ENCODE measurements at regions not wholly inside any gene's neighbourhood (a gene's known extent, or its start where the extent isn't known, plus 50 kb on each side); places are given as distances from the start of the nearest gene placed in this dataset.

DNA sequence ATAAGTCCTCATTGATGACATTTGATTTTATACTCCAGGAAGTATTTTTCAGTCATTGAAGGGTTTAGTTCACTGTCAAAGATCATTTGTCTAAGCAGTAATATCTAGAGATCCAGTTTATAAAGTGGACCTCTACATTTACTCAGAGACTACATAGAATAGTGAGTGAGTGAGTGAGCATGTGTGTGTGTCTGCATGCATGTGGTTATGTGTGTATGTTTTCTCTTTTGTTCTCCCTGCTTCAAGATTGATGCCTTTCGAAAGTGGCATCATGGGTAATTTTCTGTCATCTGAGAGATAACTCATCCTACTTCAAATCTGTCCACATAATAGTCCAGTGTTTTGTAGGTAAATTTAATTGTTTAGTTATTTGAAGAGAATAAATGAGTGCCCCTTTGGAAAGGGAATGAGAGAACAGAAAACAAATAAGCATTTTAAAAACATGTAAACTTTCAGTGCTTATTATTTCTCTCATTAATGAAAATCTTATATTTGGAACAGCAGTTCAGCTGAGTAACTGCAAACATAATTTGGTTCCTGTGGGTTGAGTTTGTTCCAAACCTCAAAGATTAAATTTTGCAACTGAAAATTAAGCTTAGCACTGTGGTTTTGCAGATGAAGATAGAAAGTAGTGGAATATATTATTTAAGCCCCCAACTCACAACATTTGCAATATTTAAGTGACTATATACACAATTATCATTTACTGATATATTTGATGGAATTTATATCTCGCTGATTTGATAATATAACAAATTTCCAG is 1295.1 kb upstream of the C9orf72 start:
- BruUV-seq (replicated peaks): no TSS peak
- intact Hi-C loops (cut with micrococcal nuclease) (no loop called here), in situ Hi-C loops (cut with MboI) (no loop called here)
- no CpG with 5 or more reads among the region's 2 CpGs for WGBS (ENCODE audit: insufficient coverage, low coverage, missing lambda C conversion rate)
- H2AFZ ChIP-seq (ENCODE audit: low read depth, low read length): no peak overlapping the region
- H3K27me3 ChIP-seq (ENCODE audit: control insufficient read depth in 2 of 2, insufficient read depth in 2 of 2, low read length in 2 of 2): no peaks in the 10 kb centered on the region
- CTCF ChIA-PET (ENCODE audit: low intra/inter-chr PET ratio): no interaction called here
- DNase-seq (ENCODE audit: extremely low read depth in 1 of 4, low spot score in 3 of 4) (no peak), ATAC-seq (no peak), FAIRE-seq (no peak)
- POLR2A ChIA-PET: no interaction called here
- H3K9ac ChIP-seq (ENCODE audit: insufficient read depth in 1 of 2, low read depth in 2 of 2, low read length in 2 of 2): no peak overlapping the region
- TF ChIP-seq CREM (IDR thresholded peaks at IDR 0.05; ENCODE audit: low read depth): no peak
- TF ChIP-seq ZNF41 (CRISPR knock-in tag; conservative IDR thresholded peaks at IDR 0.05): no peak
- no peak for TF ChIP-seq FOXK2 (conservative IDR thresholded peaks at IDR 0.05 in 1 of 2, IDR thresholded peaks at IDR 0.05 in 1 of 2; ENCODE audit: low read depth in 2 of 2)
- TF ChIP-seq ZFX (CRISPR knock-in tag; IDR thresholded peaks at IDR 0.05): no peak
- TF ChIP-seq, protein P1, sequence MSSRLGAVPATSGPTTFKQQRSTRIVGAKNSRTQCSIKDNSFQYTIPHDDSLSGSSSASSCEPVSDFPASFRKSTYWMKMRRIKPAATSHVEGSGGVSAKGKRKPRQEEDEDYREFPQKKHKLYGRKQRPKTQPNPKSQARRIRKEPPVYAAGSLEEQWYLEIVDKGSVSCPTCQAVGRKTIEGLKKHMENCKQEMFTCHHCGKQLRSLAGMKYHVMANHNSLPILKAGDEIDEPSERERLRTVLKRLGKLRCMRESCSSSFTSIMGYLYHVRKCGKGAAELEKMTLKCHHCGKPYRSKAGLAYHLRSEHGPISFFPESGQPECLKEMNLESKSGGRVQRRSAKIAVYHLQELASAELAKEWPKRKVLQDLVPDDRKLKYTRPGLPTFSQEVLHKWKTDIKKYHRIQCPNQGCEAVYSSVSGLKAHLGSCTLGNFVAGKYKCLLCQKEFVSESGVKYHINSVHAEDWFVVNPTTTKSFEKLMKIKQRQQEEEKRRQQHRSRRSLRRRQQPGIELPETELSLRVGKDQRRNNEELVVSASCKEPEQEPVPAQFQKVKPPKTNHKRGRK (tag; IDR thresholded peaks at IDR 0.05): no peak
- no peak for TF ChIP-seq POLR2A (conservative IDR thresholded peaks at IDR 0.05)
- TF ChIP-seq RHOXF2B (CRISPR knock-in tag; conservative IDR thresholded peaks at IDR 0.05): no peak
- no peak for TF ChIP-seq YBX1 (IDR thresholded peaks at IDR 0.05)
- no peak for TF ChIP-seq MCM3 (IDR thresholded peaks at IDR 0.05)
- TF ChIP-seq ZNF707 (CRISPR knock-in tag; conservative IDR thresholded peaks at IDR 0.05): no peak
- H3K4me1 ChIP-seq (replicated peaks in 1 of 2; ENCODE audit: control insufficient read depth in 2 of 2, insufficient read depth in 2 of 2, low read length in 2 of 2): no peaks in the 10 kb centered on the region
- H3K27ac ChIP-seq (ENCODE audit: extremely low read depth, low read depth, low read length): no peak overlapping the region
- H3K79me2 ChIP-seq (ENCODE audit: control insufficient read depth, insufficient read depth, low read length): no peaks in the 10 kb centered on the region
- H4K20me1 ChIP-seq (replicated peaks; ENCODE audit: control insufficient read depth, insufficient read depth, low read length): no peaks in the 10 kb centered on the region
- no peak overlapping the region for H3K4me3 ChIP-seq
- no peaks in the 10 kb centered on the region for H3K9me3 ChIP-seq (replicated peaks; ENCODE audit: control insufficient read depth, insufficient read depth, low read depth, low read length)
- no peaks in the 10 kb centered on the region for H3K9me1 ChIP-seq (ENCODE audit: control insufficient read depth, insufficient read depth, low read length)
- no peak overlapping the region for H3K4me2 ChIP-seq (ENCODE audit: insufficient read depth, low read length)
- no peaks in the 10 kb centered on the region for H3K36me3 ChIP-seq (ENCODE audit: control insufficient read depth, insufficient read depth, low read length)

Data from K562 (cell line).